GM21360 (cell line): ENCODE measurements at regions not wholly inside any gene's neighbourhood (a gene's known extent, or its start where the extent isn't known, plus 50 kb on each side); places are given as distances from the start of the nearest gene placed in this dataset.
"Not testable (repeated sequence)": the region's sequence is repeated elsewhere in the genome, so short reads cannot be mapped to it uniquely, and the experiment has no call there.

Source experiments
- ATAC-seq: cut with Tn5 transposase; IDR thresholded peaks from one replicate; pipeline ENCODE4 v1.9.1; 2021; ENCODE audit warnings: mild to moderate bottlenecking, moderate library complexity; ENCODE audit not compliant: unreplicated experiment

DNA sequence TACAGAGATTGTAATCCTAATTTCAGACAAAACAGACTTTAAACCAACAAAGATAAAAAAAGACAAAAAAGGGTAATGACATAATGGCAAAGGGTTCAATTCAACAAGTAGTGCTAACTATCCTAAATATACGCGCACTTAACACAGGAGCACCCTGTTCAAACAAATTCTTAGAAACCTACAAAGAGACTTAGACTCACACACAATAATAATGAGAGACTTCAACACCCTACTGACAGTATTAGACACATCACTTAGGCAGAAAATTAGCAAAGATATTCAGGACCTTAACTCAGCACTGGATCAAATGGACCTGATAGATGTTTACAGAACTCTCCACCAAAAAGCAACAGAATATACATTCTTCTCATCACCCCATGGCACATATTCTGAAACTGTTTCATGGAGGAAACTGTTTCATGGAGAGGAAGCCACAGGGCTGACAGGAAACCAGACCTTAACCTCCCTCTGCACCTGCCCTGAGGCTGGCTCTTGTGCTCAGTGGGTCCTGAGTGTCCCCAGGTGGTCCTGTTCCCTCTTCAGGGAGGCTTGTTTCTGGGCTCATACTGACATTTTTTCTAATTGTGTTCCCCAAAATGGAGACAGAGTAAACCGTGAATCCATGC, 54.7 kb downstream of the OR4M2 start:
- ATAC-seq, result not testable (repeated sequence)

DNA sequence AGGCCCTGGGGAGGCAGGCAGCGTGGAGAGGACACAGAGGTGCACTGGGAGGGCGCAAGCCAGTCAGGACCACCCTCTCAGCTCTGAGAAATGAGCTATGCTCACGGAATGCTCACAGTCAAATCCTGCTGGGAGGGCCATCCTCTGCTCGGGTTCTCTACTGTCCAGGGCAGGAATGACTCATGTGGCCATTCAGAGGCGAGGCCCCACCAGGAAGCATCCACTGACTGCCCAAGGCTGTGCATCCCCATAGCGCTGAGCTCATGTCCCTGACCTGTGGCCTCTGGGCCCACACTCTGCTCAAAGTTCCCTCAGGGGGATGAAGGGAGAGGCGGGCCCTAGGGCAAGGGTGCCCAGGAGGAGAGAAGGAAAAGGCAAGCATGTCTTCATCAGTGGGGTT, 57.2 kb downstream of the OR4M2 start:
- not testable (repeated sequence) for ATAC-seq

DNA sequence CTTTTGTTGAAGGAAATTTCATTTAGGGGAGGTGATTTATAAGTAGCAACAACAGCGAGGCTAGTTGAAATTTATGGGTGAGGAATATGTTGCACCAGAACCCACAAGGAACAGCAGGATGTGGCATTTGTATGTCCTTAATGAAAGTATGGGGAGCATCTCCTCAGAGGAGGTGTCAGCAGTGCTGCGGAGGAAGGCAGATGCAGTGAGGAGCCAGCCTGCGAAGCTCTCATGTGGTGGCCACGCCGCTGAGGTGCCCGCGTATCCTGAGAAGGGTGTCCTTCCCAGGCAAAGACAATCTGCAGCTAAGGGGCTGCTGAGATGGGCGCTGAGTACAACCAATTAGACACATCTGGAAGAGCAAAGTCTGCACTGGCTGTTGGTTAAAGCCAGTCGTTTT, 60.8 kb downstream of the OR4M2 start:
- ATAC-seq, result not testable (repeated sequence)

DNA sequence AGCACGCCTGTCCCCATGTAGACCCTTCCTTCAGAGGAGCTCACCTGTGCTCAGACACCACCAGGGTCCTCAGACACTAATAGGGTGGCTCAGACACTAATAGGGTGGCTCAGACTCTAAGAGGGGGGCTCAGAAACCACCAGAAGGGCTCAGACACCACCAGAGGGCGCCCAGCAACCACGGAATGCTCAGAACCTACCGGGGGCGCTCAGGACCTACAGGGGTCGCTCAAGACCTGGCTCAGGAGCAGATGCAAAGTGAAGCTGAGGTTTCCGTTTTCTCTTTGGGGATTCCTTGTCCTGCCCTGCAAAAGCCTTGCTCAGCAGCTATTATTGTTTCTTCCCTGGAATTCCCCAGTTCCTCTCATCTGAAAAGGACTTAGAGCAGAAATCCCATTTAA, 67.8 kb downstream of the OR4M2 start:
- peak; percentile 90 for ATAC-seq

DNA sequence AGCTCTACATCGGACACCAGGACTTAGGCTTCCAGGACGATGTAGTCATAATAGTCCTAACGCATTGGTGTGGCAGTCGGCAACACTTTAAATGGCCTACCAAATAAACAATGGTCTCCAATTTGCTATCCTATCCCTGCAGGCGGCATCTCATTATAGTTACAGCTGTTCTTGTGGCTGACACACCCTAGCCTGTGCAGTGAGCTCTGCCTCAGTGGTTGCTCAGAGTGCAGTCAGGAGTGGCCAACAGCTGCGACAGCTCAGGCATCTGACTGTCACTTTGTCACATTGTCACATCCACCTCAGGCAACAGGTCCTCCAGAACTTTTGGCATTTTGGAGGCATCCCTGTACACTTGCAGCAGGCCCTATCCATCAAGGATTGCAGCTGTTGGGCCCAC, 77.9 kb downstream of the OR4M2 start:
- ATAC-seq, result not testable (repeated sequence)

DNA sequence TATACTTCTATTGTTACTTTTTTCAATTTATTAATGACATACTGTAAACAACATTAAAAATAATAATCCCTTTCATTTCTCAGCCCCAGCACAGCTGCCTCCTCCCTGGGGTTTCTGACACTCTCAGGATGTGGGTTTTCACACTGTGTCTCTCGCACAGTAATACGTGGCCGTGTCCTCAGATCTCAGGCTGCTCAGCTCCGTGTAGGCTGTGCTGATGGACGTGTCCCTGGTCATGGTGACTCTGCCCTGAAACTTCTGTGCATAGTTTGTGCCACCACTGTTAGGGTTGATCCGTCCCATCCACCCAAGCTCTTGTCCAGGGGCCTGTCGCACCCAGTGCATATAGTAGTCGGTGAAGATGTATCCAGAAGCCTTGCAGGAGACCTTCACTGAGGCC, 80.0 kb downstream of the OR4M2 start:
- ATAC-seq, result peak; percentile 10

DNA sequence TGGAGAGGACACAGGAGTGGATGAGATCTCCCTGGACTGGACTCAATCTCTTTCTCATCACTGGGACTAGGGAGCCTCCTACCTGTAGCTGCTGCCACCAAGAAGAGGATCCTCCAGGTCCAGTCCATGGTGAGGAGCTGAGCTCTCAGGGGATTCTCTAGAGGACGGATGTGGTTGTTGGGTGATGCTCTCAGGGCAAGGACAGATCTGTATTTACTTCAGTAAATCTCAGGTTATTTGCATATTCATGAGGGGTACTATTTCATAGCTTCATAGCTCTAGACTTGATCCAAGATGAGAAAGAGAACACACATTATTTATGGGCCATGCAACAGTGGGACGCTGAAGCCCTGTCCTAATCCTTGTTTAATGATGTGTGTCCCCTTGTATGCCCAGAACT, 80.4 kb downstream of the OR4M2 start:
- ATAC-seq, result peak; percentile 56

DNA sequence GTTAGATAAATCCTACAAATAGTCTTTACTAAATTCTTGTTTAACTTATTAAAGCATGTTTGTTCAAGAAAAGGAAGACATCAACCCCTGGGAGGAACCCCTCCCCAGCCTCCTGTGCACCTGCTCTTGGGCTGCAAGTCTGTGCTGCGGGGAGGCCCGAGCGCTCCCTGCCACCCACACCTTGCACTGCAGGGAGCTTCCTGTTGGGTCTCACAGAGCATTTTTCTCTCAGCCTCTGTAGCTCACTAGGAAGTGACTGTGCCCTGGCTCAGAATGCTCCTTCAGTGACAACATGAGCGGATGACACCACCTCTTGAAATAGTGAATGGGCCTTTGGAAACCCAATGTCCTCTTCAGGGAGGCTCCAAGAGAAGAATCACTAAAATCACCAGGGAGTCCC, 81.1 kb downstream of the OR4M2 start:
- ATAC-seq, result peak; percentile 84

DNA sequence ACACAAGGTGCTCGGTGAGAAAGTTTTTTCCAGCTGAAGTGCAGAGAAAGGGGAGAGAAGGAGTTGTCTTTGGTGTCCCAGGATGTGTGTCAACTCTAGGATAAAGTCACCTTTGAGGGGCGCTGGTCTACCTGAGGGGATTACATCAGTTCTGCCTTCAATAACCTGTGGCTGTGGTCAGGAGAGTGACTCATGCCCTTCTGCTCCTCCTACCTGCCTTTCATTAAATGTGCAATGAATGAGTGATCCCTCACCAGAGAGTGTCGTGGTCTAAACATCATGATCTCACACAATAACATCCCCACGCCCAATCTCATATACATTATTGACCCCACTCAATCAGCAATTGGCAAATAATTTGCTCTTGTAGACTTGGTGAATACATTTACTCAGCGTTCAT, 83.4 kb downstream of the OR4M2 start:
- not testable (repeated sequence) for ATAC-seq

DNA sequence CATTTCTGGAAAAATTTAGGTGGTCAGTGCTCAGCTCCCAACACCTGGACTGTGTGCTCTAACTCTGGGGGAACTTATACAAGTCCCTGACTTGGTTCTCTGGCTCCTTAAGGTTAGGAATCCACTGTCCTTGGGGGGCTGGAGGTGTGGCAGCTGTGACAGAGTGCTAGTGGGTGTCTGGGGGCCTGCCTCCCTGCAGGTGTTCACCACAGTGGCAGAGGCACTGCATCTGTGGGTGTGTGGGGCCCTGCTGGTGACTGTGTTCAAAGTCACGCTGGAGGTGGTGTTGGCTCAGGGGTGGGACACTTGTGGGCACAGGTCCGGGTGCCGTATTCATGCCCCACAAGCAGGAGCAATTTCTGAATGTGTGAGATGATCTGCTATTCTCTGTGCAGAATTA, 87.2 kb downstream of the OR4M2 start:
- ATAC-seq, result not testable (repeated sequence)

DNA sequence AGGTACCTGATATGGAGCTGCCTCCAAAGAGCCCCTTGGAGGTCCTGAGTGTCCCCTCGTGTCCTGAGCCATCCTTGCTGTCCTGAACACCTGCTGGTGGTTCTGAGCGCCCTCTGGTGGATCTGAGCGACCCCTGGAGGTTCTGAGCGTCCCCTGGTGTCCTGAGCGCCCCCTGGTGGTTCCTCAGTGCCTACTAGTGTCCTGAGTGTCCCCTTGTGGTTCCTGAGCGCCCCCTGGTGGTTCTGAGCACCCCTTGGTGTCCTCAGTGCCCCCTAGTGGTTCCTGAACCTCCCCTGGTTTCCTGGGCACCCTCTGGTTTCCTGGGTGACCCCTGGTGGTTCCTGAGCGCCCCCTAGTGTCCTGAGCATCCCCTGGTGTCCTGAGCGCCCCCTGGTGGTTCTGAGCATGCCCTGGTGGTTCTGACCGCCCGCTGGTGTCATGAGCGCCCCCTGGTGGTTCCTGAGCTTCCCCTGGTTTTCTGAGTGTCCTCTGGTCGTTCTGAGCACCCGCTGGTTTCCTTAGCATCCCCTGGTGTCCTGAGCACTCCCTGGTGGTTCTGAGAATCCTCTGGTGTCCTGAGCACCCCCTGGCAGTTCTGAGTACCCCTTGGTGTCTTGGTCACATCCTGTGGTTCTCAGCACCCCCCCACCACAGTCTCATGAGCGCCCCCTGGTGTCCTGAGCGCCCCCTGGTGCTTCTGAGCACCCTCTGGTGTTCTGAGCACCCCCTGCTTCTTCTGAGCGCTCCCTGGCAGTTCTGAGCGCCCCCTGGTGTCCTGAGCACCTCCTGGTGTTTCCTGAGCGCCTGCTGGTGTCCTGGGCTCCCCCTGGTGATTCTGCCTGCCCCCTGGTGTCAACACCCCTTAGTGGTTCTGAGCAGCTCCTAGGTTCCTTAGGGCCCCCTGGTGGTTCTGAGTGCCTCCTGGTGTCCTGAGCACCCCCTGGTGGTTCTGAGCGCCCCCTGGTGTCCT, 93.0 kb downstream of the OR4M2 start:
- peak; percentile 75 for ATAC-seq

DNA sequence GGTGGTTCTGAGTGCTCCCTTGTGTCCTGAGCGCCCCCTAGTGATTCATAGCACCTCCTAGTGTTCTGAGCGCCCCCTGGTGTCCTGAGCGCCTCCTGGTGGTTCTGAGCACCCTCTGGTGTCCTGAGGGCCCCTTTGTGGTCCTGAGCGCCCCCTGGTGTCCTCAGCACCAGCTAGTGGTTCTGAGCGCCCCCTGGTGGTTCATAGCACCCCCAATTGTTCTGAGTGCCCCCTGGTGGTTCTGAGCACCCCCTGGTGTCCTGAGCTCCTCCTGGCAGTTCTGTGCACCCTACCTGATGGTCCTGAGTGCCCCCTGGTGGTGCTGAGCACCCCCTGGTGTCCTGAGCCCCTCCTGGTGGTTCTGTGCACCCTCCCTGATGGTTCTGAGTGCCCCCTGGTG, 93.8 kb downstream of the OR4M2 start:
- ATAC-seq, result peak; percentile 56

DNA sequence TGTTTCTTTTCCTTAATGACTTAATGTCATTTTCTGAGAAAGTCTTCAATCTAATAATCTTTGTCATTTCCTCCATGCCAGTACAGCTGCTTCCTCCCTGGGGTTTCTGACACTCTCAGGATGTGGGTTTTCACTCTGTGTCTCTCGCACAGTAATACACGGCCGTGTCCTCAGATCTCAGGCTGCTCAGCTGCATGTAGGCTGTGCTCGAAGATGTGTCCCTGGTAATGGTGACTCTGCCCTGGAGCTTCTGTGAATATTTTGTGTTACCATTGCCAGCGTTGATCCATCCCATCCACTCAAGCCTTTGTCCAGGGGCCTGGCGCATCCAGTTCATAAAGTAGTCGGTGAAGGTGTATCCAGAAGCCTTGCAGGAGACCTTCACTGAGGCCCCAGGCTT, 97.6 kb downstream of the OR4M2 start:
- ATAC-seq, result not testable (repeated sequence)

DNA sequence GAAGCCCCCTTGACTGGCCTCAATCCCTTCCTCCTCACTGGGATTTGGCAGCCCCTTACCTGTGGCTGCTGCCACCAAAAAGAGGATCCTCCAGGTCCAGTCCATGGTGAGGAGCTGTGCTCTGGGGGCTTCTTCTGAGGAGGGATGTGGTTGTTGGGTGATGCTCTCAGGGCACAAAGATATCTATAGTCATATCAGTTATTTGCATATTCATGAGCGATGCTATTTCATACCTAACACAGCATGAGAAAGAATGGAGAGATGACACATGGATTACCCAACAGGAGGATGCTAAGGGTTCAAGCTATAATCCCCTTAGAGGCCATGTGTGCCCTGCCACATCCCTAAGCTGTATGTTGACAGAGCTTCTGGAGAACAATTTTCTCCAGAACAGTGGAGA, 98.1 kb downstream of the OR4M2 start:
- not testable (repeated sequence) for ATAC-seq

DNA sequence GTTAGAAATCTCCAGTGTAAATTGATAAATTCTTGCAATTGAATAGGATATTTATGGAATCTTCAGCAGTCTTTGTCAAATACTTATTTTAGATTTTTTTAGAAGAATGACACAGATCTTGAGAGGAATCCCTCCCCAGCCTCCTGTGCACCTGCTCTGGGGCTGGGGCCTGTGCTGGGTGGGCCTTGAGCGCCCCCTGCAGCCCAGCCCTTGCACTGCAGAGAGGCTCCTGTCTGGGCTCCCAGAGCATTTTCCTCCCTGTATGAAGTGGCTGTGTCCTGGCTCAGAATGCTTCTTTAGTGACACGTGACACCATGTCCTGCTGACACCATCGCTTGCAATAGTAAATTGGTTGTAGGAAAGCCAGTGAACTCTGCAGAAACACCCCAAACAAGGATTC, 98.7 kb downstream of the OR4M2 start:
- ATAC-seq, result not testable (repeated sequence)

DNA sequence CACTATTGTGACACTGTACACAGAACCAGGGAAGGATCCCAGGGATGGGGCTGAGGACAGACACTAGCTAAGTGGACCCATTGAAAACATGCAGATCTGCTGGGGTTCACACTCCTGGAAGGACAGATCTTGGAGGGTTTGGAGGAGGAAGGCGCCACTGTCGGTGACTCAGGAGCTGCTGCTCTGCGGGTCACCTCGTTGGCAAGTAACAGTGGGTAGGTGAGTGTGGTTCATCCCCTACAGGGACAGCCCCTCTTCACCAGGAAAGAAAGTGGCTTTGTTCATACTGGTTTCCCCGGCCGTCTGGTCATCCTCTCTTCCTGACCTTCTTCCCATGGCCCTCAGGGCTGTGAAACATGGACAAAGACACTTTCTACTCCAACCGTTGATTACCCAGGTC, 100.3 kb downstream of the OR4M2 start:
- not testable (repeated sequence) for ATAC-seq

DNA sequence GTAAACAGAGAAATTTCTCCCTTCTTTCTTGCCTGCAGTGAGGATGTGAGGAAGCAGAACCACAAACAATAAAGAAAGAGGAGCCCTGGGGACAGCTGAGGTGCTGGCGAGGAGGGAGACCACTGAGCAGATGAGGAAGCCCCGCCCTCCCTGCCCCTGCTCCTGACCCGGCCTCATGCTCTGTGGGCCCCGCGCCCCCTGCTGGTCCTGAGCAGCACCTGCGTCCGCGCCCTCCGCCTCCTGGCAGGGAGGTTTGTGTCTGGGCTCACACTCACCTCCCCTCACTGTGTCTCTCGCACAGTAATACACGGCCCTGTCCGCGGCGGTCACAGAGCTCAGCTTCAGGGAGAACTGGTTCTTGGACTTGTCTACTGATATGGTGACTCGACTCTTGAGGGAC, 104.4 kb downstream of the OR4M2 start:
- ATAC-seq, result peak; percentile 84

DNA sequence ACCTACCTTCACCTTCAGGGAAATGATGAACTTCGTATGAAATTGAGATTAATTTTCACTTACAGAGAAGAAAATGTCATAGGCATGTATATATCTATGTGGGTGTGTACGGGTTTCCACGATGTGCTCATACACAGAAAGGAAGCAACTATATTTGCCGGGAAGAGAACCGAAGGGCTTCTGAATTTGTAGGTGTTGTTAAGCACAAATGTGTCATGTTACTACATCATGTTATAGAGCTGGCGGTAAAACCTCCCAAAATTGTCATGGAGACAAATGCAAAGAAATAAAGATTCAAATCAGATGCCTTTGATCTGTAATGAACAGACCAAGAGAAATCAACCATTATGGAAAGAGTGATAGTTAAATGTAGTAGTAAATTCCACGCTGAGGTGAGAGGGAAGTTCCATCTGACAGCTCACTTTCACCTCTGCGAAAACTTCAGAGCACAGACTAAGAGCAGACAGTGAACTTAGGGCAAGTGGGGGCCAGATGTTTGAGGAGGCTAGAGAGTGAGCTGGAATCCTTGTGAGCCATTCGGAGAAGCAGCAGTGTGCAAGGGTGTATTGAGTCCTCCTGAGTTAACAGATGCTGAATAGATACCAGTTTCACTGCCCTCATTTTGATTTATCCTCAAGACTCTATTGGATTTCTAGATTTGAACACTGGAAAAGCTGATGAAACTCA, 106.7 kb downstream of the OR4M2 start:
- ATAC-seq, result not testable (repeated sequence)

DNA sequence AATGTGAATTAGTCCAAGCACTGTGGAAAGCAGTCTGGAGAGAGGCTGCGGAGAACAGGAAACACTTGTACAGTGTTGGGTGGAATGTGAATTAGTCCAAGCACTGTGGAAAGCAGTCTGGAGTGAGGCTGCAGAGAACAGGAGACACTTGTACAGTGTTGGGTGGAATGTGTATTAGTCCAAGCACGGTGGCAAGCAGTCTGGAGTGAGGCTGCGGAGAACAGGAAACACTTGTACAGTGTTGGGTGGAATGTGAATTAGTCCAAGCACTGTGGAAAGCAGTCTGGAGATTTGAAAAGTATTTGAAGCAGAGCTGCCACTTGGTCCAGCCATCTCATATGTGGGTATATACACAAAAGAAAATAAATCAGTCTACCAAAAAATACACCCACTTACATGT, 111.5 kb downstream of the OR4M2 start:
- not testable (repeated sequence) for ATAC-seq

DNA sequence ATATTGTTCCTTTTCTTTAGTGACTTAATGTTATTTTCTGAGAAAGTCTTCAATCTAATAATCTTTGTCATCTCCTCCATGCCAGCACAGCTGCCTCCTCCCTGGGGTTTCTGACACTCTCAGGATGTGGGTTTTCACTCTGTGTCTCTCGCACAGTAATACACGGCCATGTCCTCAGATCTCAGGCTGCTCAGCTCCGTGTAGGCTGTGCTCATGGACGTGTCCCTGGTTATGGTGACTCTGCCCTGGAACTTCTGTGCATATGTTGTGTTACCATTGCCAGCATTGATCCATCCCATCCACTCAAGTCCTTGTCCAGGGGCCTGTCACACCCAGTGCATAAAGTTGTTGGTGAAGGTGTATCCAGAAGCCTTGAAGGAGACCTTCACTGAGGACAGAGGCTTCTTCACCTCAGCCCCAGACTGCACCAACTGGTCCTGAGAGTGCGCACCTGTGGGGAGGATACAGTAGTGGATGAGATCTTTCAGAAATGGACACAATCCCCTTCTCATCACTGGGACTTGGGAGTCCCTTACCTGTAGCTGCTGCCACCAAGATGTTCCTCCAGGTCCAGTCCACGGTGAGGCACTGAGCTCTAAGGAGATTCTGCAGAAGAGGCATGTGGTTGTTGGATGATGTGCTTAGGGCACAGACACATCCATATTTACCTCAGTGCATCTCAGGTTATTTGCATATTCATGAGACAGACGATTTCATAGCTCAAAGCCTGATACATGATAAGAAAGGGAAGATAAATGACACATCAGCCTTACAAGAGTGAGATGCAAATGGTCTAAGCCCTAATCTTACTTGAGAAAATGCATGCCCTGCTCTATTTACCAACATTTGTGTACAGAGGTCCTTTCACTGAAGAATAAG, 114.7 kb downstream of the OR4M2 start:
- not testable (repeated sequence) for ATAC-seq

DNA sequence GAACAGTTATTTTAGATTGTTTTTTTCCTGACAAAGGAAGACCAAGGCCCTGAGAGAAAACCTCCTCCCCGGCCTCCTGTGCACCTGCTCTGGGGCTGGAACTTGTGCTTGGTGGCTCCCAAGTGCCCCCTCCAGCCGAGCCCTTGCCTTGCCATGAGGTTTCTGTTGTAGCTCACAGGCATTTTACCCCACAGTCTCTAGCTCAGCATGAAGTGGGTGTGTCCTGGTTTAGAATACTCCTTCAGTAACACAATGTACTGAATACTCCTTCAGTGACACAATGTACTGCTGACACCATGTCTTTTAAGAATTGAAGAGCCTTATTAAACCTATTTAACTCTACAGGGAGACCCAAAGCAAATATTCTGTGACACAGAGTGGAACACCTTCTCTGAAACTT, 116.1 kb downstream of the OR4M2 start:
- not testable (repeated sequence) for ATAC-seq
